Peyer's patch (tissue), 4 donors: ENCODE measurements at regions not wholly inside any gene's neighbourhood (a gene's known extent, or its start where the extent isn't known, plus 50 kb on each side); places are given as distances from the start of the nearest gene placed in this dataset.
"Not testable (repeated sequence)": the region's sequence is repeated elsewhere in the genome, so short reads cannot be mapped to it uniquely, and the experiment has no call there.

Experiments
- POLR2A ChIP-seq, 2 donors: fragments of 450-650 bp; IDR thresholded peaks; one replicate each; pipeline ENCODE4 v1.5.1; 2017; ENCODE audit warnings: antibody characterized with exemption in 2 of 2, mild to moderate bottlenecking in 2 of 2, moderate library complexity in 2 of 2
- TF ChIP-seq, protein P1 (sequence below), 6 experiments: fragments of 450-650 bp in 4 of 6; fragments of 200-600 bp in 2 of 6; sonication (generic) in 1 of 6; IDR thresholded peaks; one replicate each; pipeline ENCODE4 v1.5.1; 2017 to 2019; ENCODE audit warnings: antibody characterized with exemption in 6 of 6, mild to moderate bottlenecking in 3 of 6, moderate library complexity in 1 of 6

GRCh38 chr5:92271750-92272149 lies 888.6 kb upstream of the ARRDC3 start:
- TF ChIP-seq, protein P1, sequence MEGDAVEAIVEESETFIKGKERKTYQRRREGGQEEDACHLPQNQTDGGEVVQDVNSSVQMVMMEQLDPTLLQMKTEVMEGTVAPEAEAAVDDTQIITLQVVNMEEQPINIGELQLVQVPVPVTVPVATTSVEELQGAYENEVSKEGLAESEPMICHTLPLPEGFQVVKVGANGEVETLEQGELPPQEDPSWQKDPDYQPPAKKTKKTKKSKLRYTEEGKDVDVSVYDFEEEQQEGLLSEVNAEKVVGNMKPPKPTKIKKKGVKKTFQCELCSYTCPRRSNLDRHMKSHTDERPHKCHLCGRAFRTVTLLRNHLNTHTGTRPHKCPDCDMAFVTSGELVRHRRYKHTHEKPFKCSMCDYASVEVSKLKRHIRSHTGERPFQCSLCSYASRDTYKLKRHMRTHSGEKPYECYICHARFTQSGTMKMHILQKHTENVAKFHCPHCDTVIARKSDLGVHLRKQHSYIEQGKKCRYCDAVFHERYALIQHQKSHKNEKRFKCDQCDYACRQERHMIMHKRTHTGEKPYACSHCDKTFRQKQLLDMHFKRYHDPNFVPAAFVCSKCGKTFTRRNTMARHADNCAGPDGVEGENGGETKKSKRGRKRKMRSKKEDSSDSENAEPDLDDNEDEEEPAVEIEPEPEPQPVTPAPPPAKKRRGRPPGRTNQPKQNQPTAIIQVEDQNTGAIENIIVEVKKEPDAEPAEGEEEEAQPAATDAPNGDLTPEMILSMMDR (IDR thresholded peaks at IDR 0.05), result not testable (repeated sequence)
- not testable (repeated sequence) for TF ChIP-seq POLR2A (IDR thresholded peaks at IDR 0.05)
